SK-N-SH (cell line): ENCODE measurements at regions not wholly inside any gene's neighbourhood (a gene's known extent, or its start where the extent isn't known, plus 50 kb on each side); places are given as distances from the start of the nearest gene placed in this dataset.

Source experiments
- CTCF ChIA-PET: fragments of 300-600, 350-600 bp; formaldehyde crosslinking; extraction: SDS; loops from one replicate; lab custom pipeline; 2021; lab: Yijun Ruan, JAX
- POLR2A ChIA-PET: fragments of 350-600 bp; sonication (Branson Sonifier 250); formaldehyde crosslinking; extraction: SDS; loops from one replicate; lab custom pipeline; 2020; ENCODE audit warnings: antibody characterized with exemption, inconsistent platforms; lab: Yijun Ruan, JAX
- DNase-seq: peaks from one replicate; pipeline ENCODE4 v3.0.0; 2012
- H2AFZ ChIP-seq: fragments of 200-600 bp; sonication (generic); 2 replicates; pipeline ENCODE4 v1.8.1; 2016; ENCODE audit warnings: antibody characterized with exemption, mild to moderate bottlenecking, low read depth
- H3F3A ChIP-seq: fragments of 200-600 bp; sonication (generic); replicated peaks from 2 replicates; pipeline ENCODE3; 2016; ENCODE audit warnings: antibody characterized with exemption, mild to moderate bottlenecking; ENCODE audit not compliant: insufficient read depth
- H3K27ac ChIP-seq, 2 experiments: fragments of 200-500 bp in 1 of 2; fragments of 200-600 bp in 1 of 2; sonication (Bioruptor generic) in 1 of 2; sonication (generic), shearing (Covaris generic) in 1 of 2; 2 replicates each; pipeline versions ENCODE4 v1.5.1 to v1.6.1; 2014 to 2016; ENCODE audit warnings: low read depth in 2 of 2, inconsistent platforms in 1 of 2, low read length in 1 of 2, mild to moderate bottlenecking in 1 of 2, mixed read lengths in 1 of 2
- H3K27me3 ChIP-seq: fragments of 200-600 bp; sonication (generic), shearing (Covaris generic); 2 replicates; pipeline ENCODE4 v1.6.1; 2016; ENCODE audit warnings: mixed run types; ENCODE audit not compliant: insufficient read depth
- H3K36me3 ChIP-seq, 2 experiments: fragments of 200-500 bp in 1 of 2; fragments of 200-600 bp in 1 of 2; sonication (Bioruptor generic) in 1 of 2; sonication (generic) in 1 of 2; replicated peaks in 1 of 2; 2 replicates each; pipeline versions ENCODE3 to v1.5.1; 2014 to 2016; ENCODE audit warnings: low read length in 1 of 2, mild to moderate bottlenecking in 1 of 2; ENCODE audit not compliant: insufficient read depth in 2 of 2, control insufficient read depth in 1 of 2
- H3K4me1 ChIP-seq, 2 experiments: fragments of 200-500 bp in 1 of 2; fragments of 200-600 bp in 1 of 2; sonication (Bioruptor generic) in 1 of 2; sonication (generic), shearing (Covaris generic) in 1 of 2; 2 replicates each; pipeline versions ENCODE4 v1.5.1 to v1.6.1; 2014 to 2016; ENCODE audit warnings: low read depth in 1 of 2, low read length in 1 of 2, mixed run types in 1 of 2; ENCODE audit not compliant: insufficient read depth in 2 of 2, control insufficient read depth in 1 of 2
- H3K4me2 ChIP-seq: fragments of 200-600 bp; sonication (generic), shearing (Covaris generic); 2 replicates; pipeline ENCODE4 v1.6.1; 2017; ENCODE audit warnings: mixed run types
- H3K4me3 ChIP-seq, 2 experiments: fragments of 200-500 bp in 1 of 2; fragments of 200-600 bp in 1 of 2; sonication (Bioruptor generic) in 1 of 2; sonication (generic), shearing (Covaris generic) in 1 of 2; 2 replicates each; pipeline versions ENCODE4 v1.5.1 to v1.8.1; 2014 to 2016; ENCODE audit warnings: low read depth in 2 of 2, inconsistent platforms in 1 of 2, low read length in 1 of 2, mild to moderate bottlenecking in 1 of 2, mixed read lengths in 1 of 2, moderate library complexity in 1 of 2
- H3K79me2 ChIP-seq: fragments of 200-600 bp; sonication (generic); 2 replicates; pipeline ENCODE4 v1.8.1; 2017; ENCODE audit warnings: mild to moderate bottlenecking; ENCODE audit not compliant: insufficient read depth
- H3K9ac ChIP-seq: fragments of 200-600 bp; sonication (generic); 2 replicates; pipeline ENCODE4 v1.6.1; 2017; ENCODE audit warnings: mixed run types
- H3K9me2 ChIP-seq: fragments of 200-600 bp; sonication (generic); 2 replicates; pipeline ENCODE4 v1.6.1; 2017; ENCODE audit warnings: mixed run types
- H3K9me3 ChIP-seq: fragments of 200-600 bp; sonication (generic); 2 replicates; pipeline ENCODE4 v1.6.1; 2017; ENCODE audit warnings: mixed run types, mild to moderate bottlenecking, moderate library complexity
- H4K20me1 ChIP-seq: fragments of 200-600 bp; sonication (generic); 2 replicates; pipeline ENCODE4 v1.6.1; 2017; ENCODE audit warnings: mild to moderate bottlenecking, mixed run types; ENCODE audit not compliant: insufficient read depth
- CHD2 ChIP-seq: fragments of 150-350 bp; IDR thresholded peaks from 2 replicates; pipeline ENCODE4 v1.6.1; 2018; ENCODE audit warnings: low read length; ENCODE audit not compliant: partially characterized antibody
- CTCF ChIP-seq: fragments of 200-600 bp; sonication (generic); IDR thresholded peaks from 2 replicates; pipeline ENCODE4 v1.6.1; 2017; ENCODE audit warnings: antibody characterized with exemption, mild to moderate bottlenecking, moderate library complexity
- ELF1 ChIP-seq: IDR thresholded peaks from 2 replicates; pipeline ENCODE4 v1.4.0; 2012
- FOXJ3 ChIP-seq: sonication (generic); formaldehyde crosslinking; IDR thresholded peaks from 2 replicates; pipeline ENCODE4 v1.5.1; 2020; ENCODE audit warnings: mild to moderate bottlenecking, missing genetic modification reagents
- GABPA ChIP-seq: IDR thresholded peaks from 2 replicates; pipeline ENCODE4 v1.4.0; 2012; ENCODE audit warnings: low read depth, mild to moderate bottlenecking
- GATA2 ChIP-seq: sonication (generic); formaldehyde crosslinking; IDR thresholded peaks from 2 replicates; pipeline ENCODE4 v1.5.0; 2020; ENCODE audit warnings: mild to moderate bottlenecking, missing genetic modification reagents
- IRF3 ChIP-seq: fragments of 150-350 bp; IDR thresholded peaks from 2 replicates; pipeline ENCODE4 v1.6.1; 2016; ENCODE audit warnings: mild to moderate bottlenecking, low read depth, low read length
- JUND ChIP-seq: IDR thresholded peaks from 2 replicates; pipeline ENCODE4 v1.4.0; 2012
- MAX ChIP-seq: IDR thresholded peaks from 2 replicates; pipeline ENCODE4 v1.4.0; 2012; ENCODE audit warnings: low read depth
- MEF2A ChIP-seq: IDR thresholded peaks from 2 replicates; pipeline ENCODE4 v1.4.0; 2012; ENCODE audit warnings: low read depth, borderline replicate concordance
- NFIC ChIP-seq: IDR thresholded peaks from 2 replicates; pipeline ENCODE4 v1.4.0; 2012; ENCODE audit warnings: borderline replicate concordance
- PBX3 ChIP-seq: IDR thresholded peaks from 2 replicates; pipeline ENCODE4; 2012
- POLR2AphosphoS5 ChIP-seq: IDR thresholded peaks from 2 replicates; pipeline ENCODE4 v1.6.1; 2012; ENCODE audit warnings: low read depth, low read length
- RCOR1 ChIP-seq: fragments of 150-350 bp; IDR thresholded peaks from 2 replicates; pipeline ENCODE4 v1.6.1; 2017; ENCODE audit warnings: antibody characterized with exemption, low read length
- REST ChIP-seq: IDR thresholded peaks from 2 replicates; pipeline ENCODE4 v1.6.1; 2012; ENCODE audit warnings: mild to moderate bottlenecking, low read depth, low read length, moderate library complexity
- RXRA ChIP-seq: IDR thresholded peaks from 2 replicates; pipeline ENCODE4 v1.4.0; 2012; ENCODE audit warnings: low read depth, mild to moderate bottlenecking, borderline replicate concordance
- SIN3A ChIP-seq: IDR thresholded peaks from 2 replicates; pipeline ENCODE4 v1.6.1; 2012; ENCODE audit warnings: low read depth, mild to moderate bottlenecking, low read length, moderate library complexity, borderline replicate concordance
- SMC3 ChIP-seq: IDR thresholded peaks from 2 replicates; pipeline ENCODE4 v1.6.1; 2012; ENCODE audit warnings: low read depth, low read length, improper control_type of control experiment
- TCF12 ChIP-seq: IDR thresholded peaks from 2 replicates; pipeline ENCODE4 v1.4.0; 2012
- TEAD4 ChIP-seq: IDR thresholded peaks from 2 replicates; pipeline ENCODE4 v1.4.0; 2012; ENCODE audit warnings: mild to moderate bottlenecking, borderline replicate concordance; ENCODE audit not compliant: insufficient read depth
- YY1 ChIP-seq: IDR thresholded peaks from 2 replicates; pipeline ENCODE4 v1.4.0; 2012; ENCODE audit warnings: low read depth, mild to moderate bottlenecking
- ZBTB33 ChIP-seq: IDR thresholded peaks from 2 replicates; pipeline ENCODE4 v1.4.0; 2012; ENCODE audit warnings: low read depth, borderline replicate concordance
- WGBS: methylation state at CpG from one replicate; pipeline ENCODE4 v1.1.6; 2017; ENCODE audit warnings: low lambda C conversion rate; 5-methylcytosine and 5-hydroxymethylcytosine counted together

- Histone ChIP-seq H3K9me3 (no peaks in the 10 kb centered on the region), H3K27ac (no peak overlapping the region), H3K4me3 (no peak overlapping the region), H3K36me3 (no peaks in the 10 kb centered on the region), H3K4me1 (no peaks in the 10 kb centered on the region), H3K9ac (no peak overlapping the region), H3K4me2 (no peak overlapping the region), H3F3A (no peaks in the 10 kb centered on the region), H3K9me2 (no peaks in the 10 kb centered on the region), H2AFZ (no peak overlapping the region), H4K20me1 (no peaks in the 10 kb centered on the region), H3K79me2 (no peaks in the 10 kb centered on the region), H3K27me3 (no peaks in the 10 kb centered on the region)
- TF ChIP-seq JUND, result no peak
- TF ChIP-seq SIN3A, result no peak
- no peak for TF ChIP-seq FOXJ3 (CRISPR knock-in tag)
- no peak for TF ChIP-seq ELF1
- TF ChIP-seq MAX, result no peak
- TF ChIP-seq REST, result no peak
- no peak for TF ChIP-seq TEAD4
- TF ChIP-seq ZBTB33, result no peak
- TF ChIP-seq GATA2 (CRISPR knock-in tag), result no peak
- TF ChIP-seq TCF12, result no peak
- no peak for TF ChIP-seq MEF2A
- no peak for TF ChIP-seq POLR2AphosphoS5
- ChIA-PET CTCF (no interaction called here), POLR2A (no interaction called here)
- 9% methylated on average over 2 of the region's 2 CpGs for WGBS
- no peak for DNase-seq
Observed at GRCh38 chr3:189531271-189531670, 99.9 kb upstream of the TP63 start.

GRCh38 chr3:189534531-189534930, 96.7 kb upstream of the TP63 start:
- H4K20me1 ChIP-seq, result no peaks in the 10 kb centered on the region
- H3K9me2 ChIP-seq, result no peaks in the 10 kb centered on the region
- no peaks in the 10 kb centered on the region for H3K27me3 ChIP-seq
- no peak overlapping the region for H3K27ac ChIP-seq
- WGBS, result 5% methylated on average over 2 of the region's 2 CpGs
- H2AFZ ChIP-seq, result no peak overlapping the region
- H3K36me3 ChIP-seq, result no peaks in the 10 kb centered on the region
- H3K4me1 ChIP-seq, result no peaks in the 10 kb centered on the region
- CTCF ChIA-PET, result no interaction called here
- H3K9ac ChIP-seq, result no peak overlapping the region
- DNase-seq, result no peak
- H3K4me3 ChIP-seq, result no peak overlapping the region
- no peaks in the 10 kb centered on the region for H3K9me3 ChIP-seq
- no peaks in the 10 kb centered on the region for H3K79me2 ChIP-seq
- no peaks in the 10 kb centered on the region for H3F3A ChIP-seq
- POLR2A ChIA-PET, result no interaction called here
- H3K4me2 ChIP-seq, result no peak overlapping the region
- no peak for TF ChIP-seq YY1
- TF ChIP-seq RCOR1, result no peak
- TF ChIP-seq IRF3, result no peak
- no peak for TF ChIP-seq NFIC
- no peak for TF ChIP-seq GABPA
- no peak for TF ChIP-seq POLR2AphosphoS5
- TF ChIP-seq SMC3, result no peak
- TF ChIP-seq CHD2, result no peak
- TF ChIP-seq RXRA, result no peak
- no peak for TF ChIP-seq PBX3
- no peak for TF ChIP-seq CTCF
